ENCODE measurements at regions not wholly inside any gene's neighbourhood (a gene's known extent, or its start where the extent isn't known, plus 50 kb on each side); places are given as distances from the start of the nearest gene placed in this dataset.

GRCh38 chr2:239607517-239608191 is 206.8 kb upstream of the HDAC4 start:
- no peak for TF ChIP-seq CTCF (IDR thresholded peaks at IDR 0.05)
- no peak for TF ChIP-seq POLR2A (IDR thresholded peaks at IDR 0.05)
- TF ChIP-seq POLR2AphosphoS5 (IDR thresholded peaks at IDR 0.05) = no peak

Data from suprapubic skin (tissue), 4 donors.